H9 (cell line): ENCODE measurements at regions not wholly inside any gene's neighbourhood (a gene's known extent, or its start where the extent isn't known, plus 50 kb on each side); places are given as distances from the start of the nearest gene placed in this dataset.

Experiments
- DNase-seq: peaks from one replicate; pipeline ENCODE4 v3.0.0-alpha.2; 2017
- H2AFZ ChIP-seq: one replicate; pipeline ENCODE4 v1.6.1; 2013; ENCODE audit warnings: mild to moderate bottlenecking, low read length, control low read depth, moderate library complexity
- H2AK5ac ChIP-seq: 2 replicates; pipeline ENCODE4 v1.6.1; 2013; ENCODE audit warnings: low read length, control low read depth, mixed read lengths; ENCODE audit not compliant: insufficient read length
- H2BK120ac ChIP-seq: one replicate; pipeline ENCODE4 v1.6.1; 2013; ENCODE audit warnings: low read depth, mild to moderate bottlenecking, low read length, control low read depth, inconsistent platforms; ENCODE audit not compliant: poor library complexity, severe bottlenecking
- H2BK12ac ChIP-seq: 2 replicates; pipeline ENCODE4 v1.6.1; 2013; ENCODE audit warnings: low read length, control low read depth, mixed read lengths, low read depth; ENCODE audit not compliant: insufficient read length
- H2BK15ac ChIP-seq: 2 replicates; pipeline ENCODE4 v1.6.1; 2013; ENCODE audit warnings: low read depth, low read length, control low read depth
- H2BK20ac ChIP-seq: one replicate; pipeline ENCODE4 v1.6.1; 2013; ENCODE audit warnings: low read depth, mild to moderate bottlenecking, low read length, control low read depth, inconsistent platforms; ENCODE audit not compliant: poor library complexity, severe bottlenecking
- H2BK5ac ChIP-seq: 2 replicates; pipeline ENCODE4 v1.6.1; 2013; ENCODE audit warnings: low read length, control low read depth, mixed read lengths; ENCODE audit not compliant: insufficient read length
- H3K14ac ChIP-seq: 2 replicates; pipeline ENCODE4 v1.6.1; 2013; ENCODE audit warnings: low read length, control low read depth; ENCODE audit not compliant: insufficient read depth
- H3K18ac ChIP-seq: 2 replicates; pipeline ENCODE4 v1.6.1; 2013; ENCODE audit warnings: low read depth, mild to moderate bottlenecking, mixed read lengths, low read length, control low read depth; ENCODE audit not compliant: insufficient read length
- H3K23ac ChIP-seq: 2 replicates; pipeline ENCODE4 v1.6.1; 2013; ENCODE audit warnings: low read length, control low read depth, mixed read lengths, low read depth; ENCODE audit not compliant: insufficient read length
- H3K23me2 ChIP-seq: 2 replicates; pipeline ENCODE4 v1.6.1; 2013; ENCODE audit warnings: low read depth, mild to moderate bottlenecking, mixed read lengths, low read length, control low read depth; ENCODE audit not compliant: insufficient read length, poor library complexity, severe bottlenecking
- H3K27ac ChIP-seq: 2 replicates; pipeline ENCODE4 v1.5.1; 2013; ENCODE audit warnings: low read length, control low read depth, mixed read lengths, low read depth; ENCODE audit not compliant: insufficient read length
- H3K27me3 ChIP-seq: 2 replicates; pipeline ENCODE4 v1.6.1; 2013; ENCODE audit warnings: low read length, control low read depth, inconsistent platforms; ENCODE audit not compliant: insufficient read depth
- H3K4ac ChIP-seq: 2 replicates; pipeline ENCODE4 v1.6.1; 2013; ENCODE audit warnings: low read depth, mild to moderate bottlenecking, control low read depth, inconsistent platforms, low read length, moderate library complexity
- H3K4me1 ChIP-seq: 2 replicates; pipeline ENCODE4 v1.6.1; 2013; ENCODE audit warnings: low read length, control low read depth, inconsistent platforms; ENCODE audit not compliant: insufficient read depth
- H3K4me2 ChIP-seq: 2 replicates; pipeline ENCODE4 v1.6.1; 2013; ENCODE audit warnings: low read length, control low read depth, mixed read lengths; ENCODE audit not compliant: insufficient read length, insufficient read depth
- H3K56ac ChIP-seq: 2 replicates; pipeline ENCODE4 v1.6.1; 2013; ENCODE audit warnings: low read depth, mild to moderate bottlenecking, mixed read lengths, low read length, control low read depth; ENCODE audit not compliant: insufficient read length
- H3K79me1 ChIP-seq: 2 replicates; pipeline ENCODE4 v1.6.1; 2013; ENCODE audit warnings: low read depth, mild to moderate bottlenecking, moderate library complexity, low read length, control low read depth, inconsistent platforms; ENCODE audit not compliant: insufficient read depth, poor library complexity, severe bottlenecking
- H3K79me2 ChIP-seq: 2 replicates; pipeline ENCODE4 v1.6.1; 2013; ENCODE audit warnings: low read length, control low read depth, inconsistent platforms; ENCODE audit not compliant: insufficient read depth
- H3K9ac ChIP-seq: 2 replicates; pipeline ENCODE4 v1.6.1; 2013; ENCODE audit warnings: low read length, control low read depth, mixed read lengths; ENCODE audit not compliant: insufficient read length; ENCODE audit errors: extremely low read depth
- H3K9me3 ChIP-seq: one replicate; pipeline ENCODE4 v1.6.1; 2013; ENCODE audit warnings: low read depth, low read length, inconsistent platforms; ENCODE audit not compliant: control insufficient read depth
- H3T11ph ChIP-seq: one replicate; pipeline ENCODE4 v1.6.1; 2013; ENCODE audit warnings: mild to moderate bottlenecking, low read length, control low read depth, inconsistent platforms
- H4K20me1 ChIP-seq: one replicate; pipeline ENCODE4 v1.6.1; 2013; ENCODE audit not compliant: control insufficient read depth, insufficient read length, insufficient read depth
- H4K5ac ChIP-seq: 2 replicates; pipeline ENCODE4 v1.6.1; 2013; ENCODE audit warnings: low read depth, mild to moderate bottlenecking, mixed read lengths, low read length, control low read depth; ENCODE audit not compliant: insufficient read length
- H4K8ac ChIP-seq: replicated peaks from 2 replicates; pipeline ENCODE4 v1.6.1; 2013; ENCODE audit warnings: low read length, control low read depth, mixed read lengths, low read depth; ENCODE audit not compliant: insufficient read length
- H4K91ac ChIP-seq: 2 replicates; pipeline ENCODE4 v1.6.1; 2013; ENCODE audit warnings: low read depth, mild to moderate bottlenecking, moderate library complexity, mixed read lengths, low read length, control low read depth; ENCODE audit not compliant: insufficient read length
- H3K27ac Mint-ChIP-seq, 3 experiments: 2 replicates in 2 of 3; 3 replicates in 1 of 3; pipeline ENCODE4 v1.8.0; 2020 to 2021; ENCODE audit warnings: mixed read lengths in 3 of 3, mild to moderate bottlenecking in 1 of 3, moderate library complexity in 1 of 3
- H3K27me3 Mint-ChIP-seq: 2 replicates; pipeline ENCODE4 v1.8.0; 2021; ENCODE audit warnings: low read depth, mild to moderate bottlenecking, moderate library complexity, mixed read lengths
- H3K36me3 Mint-ChIP-seq, 3 experiments: 2 replicates in 2 of 3; 3 replicates in 1 of 3; pipeline ENCODE4 v1.8.0; 2020 to 2021; ENCODE audit warnings: low read depth in 3 of 3, mixed read lengths in 3 of 3; ENCODE audit not compliant: insufficient read depth in 1 of 3
- H3K4me1 Mint-ChIP-seq, 2 experiments: 2 replicates each; pipeline ENCODE4 v1.8.0; 2020; ENCODE audit warnings: mixed read lengths in 2 of 2
- H3K4me3 Mint-ChIP-seq, 2 experiments: 2 replicates in 1 of 2; 3 replicates in 1 of 2; pipeline ENCODE4 v1.8.0; 2020 to 2021; ENCODE audit warnings: mild to moderate bottlenecking in 2 of 2, mixed read lengths in 2 of 2, moderate library complexity in 1 of 2
- H3K9me3 Mint-ChIP-seq, 2 experiments: 2 replicates in 1 of 2; 3 replicates in 1 of 2; pipeline ENCODE4 v1.8.0; 2020; ENCODE audit warnings: mild to moderate bottlenecking in 2 of 2, mixed read lengths in 2 of 2, moderate library complexity in 1 of 2
- CTCF ChIP-seq: fragments of 200-600 bp; sonication (generic); conservative IDR thresholded peaks from 3 replicates; pipeline ENCODE4 v1.8.0; 2021; ENCODE audit warnings: antibody characterized with exemption, mild to moderate bottlenecking
- WGBS: extraction: QIAGEN DNeasy Blood & Tissue Kit; methylation state at CpG from one replicate; pipeline ENCODE4 v1.1.7; 2013; ENCODE audit warnings: missing lambda C conversion rate, low lambda C conversion rate, mixed read lengths; ENCODE audit not compliant: insufficient read length; ENCODE audit errors: extremely low coverage; 5-methylcytosine and 5-hydroxymethylcytosine counted together

GRCh38 chr7:80311313-80311712 lies 176.7 kb downstream of the GNAI1 start:
- Histone ChIP-seq H3T11ph (no peak overlapping the region), H3K56ac (no peak overlapping the region), H2AK5ac (no peak overlapping the region), H2BK12ac (no peak overlapping the region), H4K20me1 (no peaks in the 10 kb centered on the region), H3K27ac (no peak overlapping the region), H4K8ac (no peak overlapping the region), H3K9me3 (no peaks in the 10 kb centered on the region), H2AFZ (no peak overlapping the region), H2BK20ac (no peak overlapping the region), H3K79me1 (no peaks in the 10 kb centered on the region), H2BK5ac (no peak overlapping the region), H3K4me2 (no peak overlapping the region), H3K14ac (no peak overlapping the region), H2BK15ac (no peak overlapping the region), H3K4me1 (no peaks in the 10 kb centered on the region), H3K18ac (no peak overlapping the region), H3K9ac (no peak overlapping the region), H4K91ac (no peak overlapping the region), H3K23me2 (no peaks in the 10 kb centered on the region), H4K5ac (no peak overlapping the region), H3K4ac (no peak overlapping the region), H3K79me2 (no peaks in the 10 kb centered on the region), H3K27me3 (no peaks in the 10 kb centered on the region), H3K23ac (no peak overlapping the region), H2BK120ac (no peak overlapping the region)
- no peaks in the 10 kb centered on the region for H3K9me3 Mint-ChIP-seq
- H3K27ac Mint-ChIP-seq, result no peak overlapping the region
- no peak for DNase-seq
- WGBS, result no CpG with 5 or more reads among the region's 2 CpGs
- TF ChIP-seq CTCF, result no peak
- peaks cover 2% of the 10 kb centered on the region; the same call in 1 of the 2 replicates for H3K27me3 Mint-ChIP-seq
- H3K36me3 Mint-ChIP-seq, result no peaks in the 10 kb centered on the region
- no peak overlapping the region for H3K4me3 Mint-ChIP-seq
- H3K4me1 Mint-ChIP-seq, result peaks cover 4% of the 10 kb centered on the region in 2 experiments; a peak in 1 of 4 replicates
